ENCODE measurements at regions not wholly inside any gene's neighbourhood (a gene's known extent, or its start where the extent isn't known, plus 50 kb on each side); places are given as distances from the start of the nearest gene placed in this dataset.

DNA sequence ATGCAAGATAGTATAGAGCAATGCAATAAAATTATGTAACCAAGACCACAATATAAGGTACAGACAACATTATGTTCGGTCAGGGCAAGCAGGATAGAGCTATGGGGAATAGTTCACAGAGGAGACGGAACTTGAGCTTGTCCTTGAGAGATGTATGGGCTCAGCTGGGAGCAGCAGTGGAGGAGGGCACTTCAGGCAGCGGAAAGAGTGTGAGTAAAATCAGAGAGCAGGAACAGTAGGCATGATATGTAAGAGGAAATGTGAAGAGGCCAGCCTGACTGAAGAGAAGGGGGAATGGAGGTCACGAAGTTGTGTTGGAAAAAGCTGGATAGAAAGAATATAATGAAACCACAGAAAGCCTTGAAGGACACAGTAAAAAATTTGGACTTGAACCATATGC is 217.2 kb upstream of the NOCT start:
- TF ChIP-seq, protein P1, sequence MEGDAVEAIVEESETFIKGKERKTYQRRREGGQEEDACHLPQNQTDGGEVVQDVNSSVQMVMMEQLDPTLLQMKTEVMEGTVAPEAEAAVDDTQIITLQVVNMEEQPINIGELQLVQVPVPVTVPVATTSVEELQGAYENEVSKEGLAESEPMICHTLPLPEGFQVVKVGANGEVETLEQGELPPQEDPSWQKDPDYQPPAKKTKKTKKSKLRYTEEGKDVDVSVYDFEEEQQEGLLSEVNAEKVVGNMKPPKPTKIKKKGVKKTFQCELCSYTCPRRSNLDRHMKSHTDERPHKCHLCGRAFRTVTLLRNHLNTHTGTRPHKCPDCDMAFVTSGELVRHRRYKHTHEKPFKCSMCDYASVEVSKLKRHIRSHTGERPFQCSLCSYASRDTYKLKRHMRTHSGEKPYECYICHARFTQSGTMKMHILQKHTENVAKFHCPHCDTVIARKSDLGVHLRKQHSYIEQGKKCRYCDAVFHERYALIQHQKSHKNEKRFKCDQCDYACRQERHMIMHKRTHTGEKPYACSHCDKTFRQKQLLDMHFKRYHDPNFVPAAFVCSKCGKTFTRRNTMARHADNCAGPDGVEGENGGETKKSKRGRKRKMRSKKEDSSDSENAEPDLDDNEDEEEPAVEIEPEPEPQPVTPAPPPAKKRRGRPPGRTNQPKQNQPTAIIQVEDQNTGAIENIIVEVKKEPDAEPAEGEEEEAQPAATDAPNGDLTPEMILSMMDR (IDR thresholded peaks at IDR 0.05; ENCODE audit: low read depth, low read length, poor library complexity, severe bottlenecking) = no peak
- no peak for TF ChIP-seq EZH2phosphoT487 (IDR thresholded peaks at IDR 0.05; ENCODE audit: borderline replicate concordance, low read length)

Measured in DOHH2 (cell line).